ENCODE measurements at regions not wholly inside any gene's neighbourhood (a gene's known extent, or its start where the extent isn't known, plus 50 kb on each side); places are given as distances from the start of the nearest gene placed in this dataset.

DNA sequence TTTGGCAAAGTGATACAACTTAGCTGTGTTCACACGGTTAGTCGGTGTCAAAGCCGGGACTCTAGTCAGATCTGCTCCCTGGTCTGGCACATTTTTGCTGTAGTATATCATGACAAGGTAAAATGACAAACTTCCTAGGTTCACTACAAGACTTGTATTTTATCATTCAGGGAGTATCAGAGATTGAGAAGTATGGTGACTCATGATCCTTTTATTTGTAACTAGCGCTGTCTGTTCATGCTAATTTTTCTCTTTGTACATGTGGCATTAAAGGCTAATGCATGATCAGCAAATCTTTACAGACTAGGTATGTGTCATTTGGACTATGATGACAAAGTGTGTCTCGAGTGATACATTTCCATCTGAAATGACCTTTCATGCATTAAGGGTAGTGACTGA, 326.7 kb downstream of the SIPA1L2 start:
- H3K4me1 Mint-ChIP-seq = peaks cover 26 to 41% of the 10 kb centered on the region in 2 experiments
- H4K91ac ChIP-seq (ENCODE audit: insufficient read length, low read depth, low read length) = no peak overlapping the region
- H3K4me3 Mint-ChIP-seq = no peak overlapping the region

More for the DNA sequence above, 326.7 kb downstream of the SIPA1L2 start:
- H3K23ac ChIP-seq (ENCODE audit: insufficient read length, low read depth, low read length) = no peak overlapping the region
- H4K20me1 ChIP-seq (ENCODE audit: control insufficient read depth, insufficient read depth, insufficient read length) = no peaks in the 10 kb centered on the region
- no peak overlapping the region for H4K8ac ChIP-seq (replicated peaks; ENCODE audit: insufficient read length, low read depth, low read length)
- H3K9ac ChIP-seq (ENCODE audit: extremely low read depth, insufficient read length, low read length) = no peak overlapping the region
- no peaks in the 10 kb centered on the region for H3K79me2 ChIP-seq (ENCODE audit: insufficient read depth, low read length)
- H2BK12ac ChIP-seq (ENCODE audit: insufficient read length, low read depth, low read length) = no peak overlapping the region
- no CpG with 5 or more reads among the region's 5 CpGs for WGBS (ENCODE audit: extremely low coverage, insufficient read length, low lambda C conversion rate)
- H3K4ac ChIP-seq (ENCODE audit: low read depth, low read length) = no peak overlapping the region
- TF ChIP-seq, protein P1, sequence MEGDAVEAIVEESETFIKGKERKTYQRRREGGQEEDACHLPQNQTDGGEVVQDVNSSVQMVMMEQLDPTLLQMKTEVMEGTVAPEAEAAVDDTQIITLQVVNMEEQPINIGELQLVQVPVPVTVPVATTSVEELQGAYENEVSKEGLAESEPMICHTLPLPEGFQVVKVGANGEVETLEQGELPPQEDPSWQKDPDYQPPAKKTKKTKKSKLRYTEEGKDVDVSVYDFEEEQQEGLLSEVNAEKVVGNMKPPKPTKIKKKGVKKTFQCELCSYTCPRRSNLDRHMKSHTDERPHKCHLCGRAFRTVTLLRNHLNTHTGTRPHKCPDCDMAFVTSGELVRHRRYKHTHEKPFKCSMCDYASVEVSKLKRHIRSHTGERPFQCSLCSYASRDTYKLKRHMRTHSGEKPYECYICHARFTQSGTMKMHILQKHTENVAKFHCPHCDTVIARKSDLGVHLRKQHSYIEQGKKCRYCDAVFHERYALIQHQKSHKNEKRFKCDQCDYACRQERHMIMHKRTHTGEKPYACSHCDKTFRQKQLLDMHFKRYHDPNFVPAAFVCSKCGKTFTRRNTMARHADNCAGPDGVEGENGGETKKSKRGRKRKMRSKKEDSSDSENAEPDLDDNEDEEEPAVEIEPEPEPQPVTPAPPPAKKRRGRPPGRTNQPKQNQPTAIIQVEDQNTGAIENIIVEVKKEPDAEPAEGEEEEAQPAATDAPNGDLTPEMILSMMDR (conservative IDR thresholded peaks at IDR 0.05) = no peak
- DNase-seq = no peak
- no peaks in the 10 kb centered on the region for H3K9me3 Mint-ChIP-seq
- no peak overlapping the region for H2BK120ac ChIP-seq (ENCODE audit: low read depth, low read length, poor library complexity, severe bottlenecking)
- no peak overlapping the region for H3K14ac ChIP-seq (ENCODE audit: insufficient read depth, low read length)
- no peak overlapping the region for H4K5ac ChIP-seq (ENCODE audit: insufficient read length, low read depth, low read length)
- H3K23me2 ChIP-seq (ENCODE audit: insufficient read length, low read depth, low read length, poor library complexity, severe bottlenecking) = no peaks in the 10 kb centered on the region
- no peak overlapping the region for H3K27ac Mint-ChIP-seq
- no peaks in the 10 kb centered on the region for H3K27me3 ChIP-seq (ENCODE audit: insufficient read depth, low read length)
- no peak overlapping the region for H2AK5ac ChIP-seq (ENCODE audit: insufficient read length, low read length)
- H2BK15ac ChIP-seq (ENCODE audit: low read depth, low read length) = no peak overlapping the region
- H3K4me2 ChIP-seq (ENCODE audit: insufficient read depth, insufficient read length, low read length) = no peak overlapping the region
- no peak overlapping the region for H2BK20ac ChIP-seq (ENCODE audit: low read depth, low read length, poor library complexity, severe bottlenecking)
- no peaks in the 10 kb centered on the region for H3K9me3 ChIP-seq (ENCODE audit: control insufficient read depth, low read depth, low read length)
- no peaks in the 10 kb centered on the region for H3K79me1 ChIP-seq (ENCODE audit: insufficient read depth, low read depth, low read length, poor library complexity, severe bottlenecking)
- H3K56ac ChIP-seq (ENCODE audit: insufficient read length, low read depth, low read length) = no peak overlapping the region
- no peak overlapping the region for H3K18ac ChIP-seq (ENCODE audit: insufficient read length, low read depth, low read length)
- no peak overlapping the region for H2BK5ac ChIP-seq (ENCODE audit: insufficient read length, low read length)
- peaks cover 0 to 5% (median 0%) of the 10 kb centered on the region in 3 experiments; a peak in 1 of 7 replicates for H3K36me3 Mint-ChIP-seq (ENCODE audit: insufficient read depth in 1 of 3, low read depth in 3 of 3)
- no peak overlapping the region for H3T11ph ChIP-seq (ENCODE audit: low read length)
- H3K27ac ChIP-seq (ENCODE audit: insufficient read length, low read depth, low read length) = no peak overlapping the region
- H2AFZ ChIP-seq (ENCODE audit: low read length) = no peak overlapping the region
- H3K4me1 ChIP-seq (ENCODE audit: insufficient read depth, low read length) = 0 out of 2 replicates have a peak, but pooled peaks cover 2% of the 10 kb centered on the region
- H3K27me3 Mint-ChIP-seq (ENCODE audit: low read depth) = no peaks in the 10 kb centered on the region; the same call in 1 of the 2 replicates
